Neutrophil (primary cell): ENCODE measurements at regions not wholly inside any gene's neighbourhood (a gene's known extent, or its start where the extent isn't known, plus 50 kb on each side); places are given as distances from the start of the nearest gene placed in this dataset.

Source experiments
- H3K27ac ChIP-seq: fragments of 200-600 bp; sonication (generic); 2 replicates; pipeline ENCODE4 v1.5.1; 2016; ENCODE audit warnings: mild to moderate bottlenecking, moderate library complexity
- H3K27me3 ChIP-seq: fragments of 200-600 bp; sonication (generic); 2 replicates; pipeline ENCODE4 v1.6.0; 2016; ENCODE audit warnings: mild to moderate bottlenecking
- H3K36me3 ChIP-seq: fragments of 200-600 bp; sonication (generic); 2 replicates; pipeline ENCODE4 v1.5.1; 2017
- H3K4me1 ChIP-seq, 2 experiments: fragments of 200-600 bp in 1 of 2; sonication (generic) in 1 of 2; 1 replicate in 1 of 2; 2 replicates in 1 of 2; pipeline versions ENCODE4 v1.5.1 to v1.6.1; 2013 to 2016; ENCODE audit warnings: low read depth in 1 of 2, low read length in 1 of 2, mild to moderate bottlenecking in 1 of 2, moderate library complexity in 1 of 2; ENCODE audit not compliant: control insufficient read depth in 1 of 2, insufficient read depth in 1 of 2
- H3K4me3 ChIP-seq, 2 experiments: fragments of 200-600 bp in 1 of 2; sonication (generic) in 1 of 2; 1 replicate in 1 of 2; 2 replicates in 1 of 2; pipeline ENCODE4 v1.5.1; 2013 to 2016; ENCODE audit warnings: low read depth in 1 of 2, low read length in 1 of 2, mild to moderate bottlenecking in 1 of 2, moderate library complexity in 1 of 2
- H3K9me3 ChIP-seq: fragments of 200-600 bp; sonication (generic); 2 replicates; pipeline ENCODE4 v1.5.1; 2016
- CTCF ChIP-seq: fragments of 200-600 bp; sonication (generic); IDR thresholded peaks from 2 replicates; pipeline ENCODE4 v1.5.1; 2016; ENCODE audit warnings: antibody characterized with exemption

GRCh38 chr12:68414988-68415387, 82.8 kb upstream of the MDM1 start:
- Histone ChIP-seq H3K27me3 (no peaks in the 10 kb centered on the region), H3K27ac (no peak overlapping the region), H3K9me3 (no peaks in the 10 kb centered on the region), H3K4me3 (no peak overlapping the region), H3K36me3 (no peaks in the 10 kb centered on the region), H3K4me1 (peaks cover 15 to 25% of the 10 kb centered on the region in 2 experiments)
- TF ChIP-seq CTCF, result no peak

GRCh38 chr12:68416350-68416749, 84.2 kb upstream of the MDM1 start:
- Histone ChIP-seq H3K4me3 (no peak overlapping the region), H3K9me3 (no peaks in the 10 kb centered on the region), H3K36me3 (no peaks in the 10 kb centered on the region), H3K4me1 (peaks cover 10 to 13% of the 10 kb centered on the region in 2 experiments), H3K27ac (no peak overlapping the region), H3K27me3 (no peaks in the 10 kb centered on the region)
- no peak for TF ChIP-seq CTCF

GRCh38 chr12:68416826-68417225, 84.7 kb upstream of the MDM1 start:
- no peak for TF ChIP-seq CTCF
- Histone ChIP-seq H3K36me3 (no peaks in the 10 kb centered on the region), H3K27ac (no peak overlapping the region), H3K27me3 (no peaks in the 10 kb centered on the region), H3K9me3 (no peaks in the 10 kb centered on the region), H3K4me1 (peaks cover 10 to 11% of the 10 kb centered on the region in 2 experiments), H3K4me3 (no peak overlapping the region)

DNA sequence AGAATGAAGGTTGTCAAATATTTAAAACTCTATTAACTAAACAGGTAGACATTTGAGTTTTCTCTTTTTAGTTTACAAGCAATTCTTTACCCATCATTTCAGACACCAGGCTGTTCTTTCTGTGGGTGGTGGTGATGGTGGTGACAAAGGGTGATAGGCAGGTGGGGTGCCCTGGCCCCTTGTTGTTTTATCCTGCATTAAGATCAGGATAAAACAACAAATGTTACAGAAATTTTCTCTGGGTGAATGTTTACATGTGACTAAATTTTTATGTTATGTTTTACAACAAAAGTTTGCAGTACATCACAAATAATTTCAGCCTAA, 85.9 kb upstream of the MDM1 start:
- no peaks in the 10 kb centered on the region for H3K36me3 ChIP-seq
- peaks cover 7% of the 10 kb centered on the region in 2 experiments for H3K4me1 ChIP-seq
- no peak for TF ChIP-seq CTCF
- no peak overlapping the region for H3K27ac ChIP-seq
- no peaks in the 10 kb centered on the region for H3K9me3 ChIP-seq
- H3K27me3 ChIP-seq, result no peaks in the 10 kb centered on the region
- H3K4me3 ChIP-seq, result no peak overlapping the region

DNA sequence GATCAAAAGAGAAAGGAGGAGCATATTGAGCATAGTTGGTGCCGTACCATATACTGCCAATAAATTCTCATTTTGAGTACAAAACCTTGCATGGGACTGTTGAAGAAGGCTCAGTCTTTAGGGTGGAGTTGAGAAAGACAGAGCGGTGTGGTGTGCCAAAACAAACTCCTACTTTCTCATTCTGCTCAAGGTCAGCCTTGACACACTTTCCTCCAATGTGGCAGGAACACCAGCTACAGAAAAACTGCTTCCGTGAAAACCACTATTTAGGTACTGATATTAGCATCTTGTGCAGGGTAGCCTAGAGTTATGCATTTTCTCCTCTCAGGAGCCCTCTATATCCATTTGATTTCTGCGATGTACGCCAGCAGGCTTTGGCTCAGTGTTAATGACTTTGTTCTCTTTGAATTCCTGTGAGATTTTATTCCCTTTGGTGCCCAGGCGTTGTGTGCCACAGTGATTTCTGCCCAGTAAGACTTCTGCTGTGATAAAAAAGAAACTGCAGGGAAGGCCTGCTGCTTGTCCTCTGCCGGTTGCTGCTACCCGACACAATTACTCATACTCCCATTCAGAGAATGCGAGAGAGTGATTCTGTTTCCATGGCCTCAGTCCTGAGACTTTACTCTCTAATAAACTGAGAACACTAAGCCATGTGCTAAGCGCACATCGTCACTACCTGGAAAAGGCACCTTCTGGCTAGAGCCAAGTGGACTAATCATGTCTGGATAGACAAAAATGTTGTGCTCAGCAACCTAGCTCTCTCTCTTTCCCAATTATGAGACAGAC, 88.3 kb upstream of the MDM1 start:
- H3K4me3 ChIP-seq, result no peak overlapping the region
- no peak for TF ChIP-seq CTCF
- no peak overlapping the region for H3K27ac ChIP-seq
- H3K9me3 ChIP-seq, result no peaks in the 10 kb centered on the region
- no peaks in the 10 kb centered on the region for H3K36me3 ChIP-seq
- H3K4me1 ChIP-seq, result peaks cover 7% of the 10 kb centered on the region in 2 experiments
- H3K27me3 ChIP-seq, result no peaks in the 10 kb centered on the region
